ENCODE measurements at regions not wholly inside any gene's neighbourhood (a gene's known extent, or its start where the extent isn't known, plus 50 kb on each side); places are given as distances from the start of the nearest gene placed in this dataset.

- intact Hi-C loops (cut with DNase I, micrococcal nuclease) = no loop called here
- no peak for ATAC-seq
Measured at GRCh38 chr3:194766845-194767244, 81.2 kb downstream of the FAM43A start.

GRCh38 chr3:194767446-194768207 lies 81.9 kb downstream of the FAM43A start:
- Histone ChIP-seq H3K4me1 (ENCODE audit: low read depth) (no peaks in the 10 kb centered on the region), H3K36me3 (ENCODE audit: low read depth) (no peaks in the 10 kb centered on the region), H3K4me3 (no peak overlapping the region), H3K9me3 (no peaks in the 10 kb centered on the region)
- ATAC-seq = no peak
- no peak for DNase-seq
- intact Hi-C loops (cut with DNase I, micrococcal nuclease) = no loop called here
- no peak for TF ChIP-seq CTCF (IDR thresholded peaks at IDR 0.05)

More at GRCh38 chr3:194766845-194767244, 81.2 kb downstream of the FAM43A start:
- H3K4me1 ChIP-seq (ENCODE audit: low read depth) = no peaks in the 10 kb centered on the region
- H3K9me3 ChIP-seq = no peaks in the 10 kb centered on the region
- H3K36me3 ChIP-seq (ENCODE audit: low read depth) = no peaks in the 10 kb centered on the region
- TF ChIP-seq CTCF (IDR thresholded peaks at IDR 0.05) = no peak
- DNase-seq = no peak
- H3K4me3 ChIP-seq = no peak overlapping the region

- intact Hi-C loops (cut with DNase I, micrococcal nuclease) = no loop called here
- Histone ChIP-seq H3K4me3 (no peak overlapping the region), H3K9me3 (no peaks in the 10 kb centered on the region), H3K36me3 (ENCODE audit: low read depth) (no peaks in the 10 kb centered on the region), H3K4me1 (ENCODE audit: low read depth) (no peaks in the 10 kb centered on the region)
- peak in 2 of 3 donors; percentile 23 to 66 for DNase-seq
- no peak for TF ChIP-seq CTCF (IDR thresholded peaks at IDR 0.05)
- no peak for ATAC-seq
Measured at GRCh38 chr3:194768586-194768985, 82.9 kb downstream of the FAM43A start.

- intact Hi-C loops (cut with DNase I, micrococcal nuclease) = no loop called here
- no peaks in the 10 kb centered on the region for H3K4me1 ChIP-seq (ENCODE audit: low read depth)
- H3K9me3 ChIP-seq = no peaks in the 10 kb centered on the region
- TF ChIP-seq CTCF (IDR thresholded peaks at IDR 0.05) = no peak
- ATAC-seq = peak; percentile 96
- H3K4me3 ChIP-seq = no peak overlapping the region
- DNase-seq = peak; percentile 89 to 98 (median 93)
- no peaks in the 10 kb centered on the region for H3K36me3 ChIP-seq (ENCODE audit: low read depth)
Measured at GRCh38 chr3:194769020-194769643, 83.4 kb downstream of the FAM43A start.

GRCh38 chr3:194772241-194773000 lies 86.7 kb downstream of the FAM43A start:
- Histone ChIP-seq H3K4me1 (ENCODE audit: low read depth) (no peaks in the 10 kb centered on the region), H3K9me3 (no peaks in the 10 kb centered on the region), H3K36me3 (ENCODE audit: low read depth) (no peaks in the 10 kb centered on the region), H3K4me3 (no peak overlapping the region)
- DNase-seq = no peak
- no peak for ATAC-seq
- no peak for TF ChIP-seq CTCF (IDR thresholded peaks at IDR 0.05)
- intact Hi-C loops (cut with DNase I, micrococcal nuclease) = no loop called here
